ENCODE measurements at regions not wholly inside any gene's neighbourhood (a gene's known extent, or its start where the extent isn't known, plus 50 kb on each side); places are given as distances from the start of the nearest gene placed in this dataset.

GRCh38 chr12:19884021-19884492 lies 444.8 kb downstream of the AEBP2 start:
- DNase-seq: no peak

DNA sequence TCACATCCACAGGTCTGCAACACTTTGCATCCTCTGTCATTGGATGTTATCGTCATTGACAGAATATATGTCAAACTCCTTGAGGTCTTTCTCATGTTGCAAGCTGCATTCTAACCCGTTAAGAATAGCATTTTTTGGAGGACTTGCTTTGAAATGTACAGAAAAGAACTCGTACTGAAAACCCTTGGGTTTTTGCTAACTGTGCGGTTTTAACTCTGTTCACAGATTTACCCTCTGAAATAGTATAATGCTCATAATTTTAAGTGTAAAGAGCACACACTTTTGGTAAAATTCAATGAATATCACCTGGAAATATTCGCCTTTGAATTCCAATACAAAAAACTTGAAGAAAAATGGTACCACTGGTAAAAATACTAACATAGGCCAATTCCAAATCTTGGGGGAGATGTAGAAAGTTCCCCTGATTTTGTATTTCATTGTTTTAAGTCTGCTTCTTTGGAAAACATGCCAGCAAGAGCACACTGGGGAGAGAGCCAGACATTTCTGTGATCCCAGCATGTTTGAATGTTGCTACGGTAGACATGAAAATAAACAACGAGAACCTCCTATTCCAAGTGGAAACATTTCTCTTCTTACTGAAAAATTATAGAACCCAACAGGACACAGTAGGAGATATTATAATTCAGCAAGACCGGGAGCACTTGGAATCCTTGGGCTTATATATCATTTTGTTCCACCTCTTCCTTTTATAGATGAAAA lies 446.0 kb downstream of the AEBP2 start:
- DNase-seq: no peak

- no peak for DNase-seq
Observed at GRCh38 chr12:19886065-19886464, 446.8 kb downstream of the AEBP2 start.

DNA sequence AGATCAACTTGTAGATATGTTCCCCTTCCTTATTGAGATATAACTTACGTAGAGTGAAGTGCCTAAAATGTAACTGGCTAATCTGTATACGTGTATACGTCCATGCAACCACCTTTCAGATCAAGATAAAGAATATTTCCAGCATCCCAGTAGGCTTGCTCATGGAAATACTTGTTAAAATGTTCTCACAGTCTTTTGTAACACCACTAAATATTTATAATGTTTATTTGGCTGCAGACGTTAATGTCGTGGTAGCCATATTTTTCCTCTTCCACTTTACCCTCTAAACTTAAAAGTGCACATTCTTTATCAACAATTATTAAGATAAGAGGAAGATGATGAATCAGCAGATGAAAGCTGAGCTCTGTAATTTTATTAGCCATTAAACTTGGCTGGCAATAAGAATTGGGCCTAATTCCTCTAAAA lies 447.4 kb downstream of the AEBP2 start:
- DNase-seq: no peak

DNA sequence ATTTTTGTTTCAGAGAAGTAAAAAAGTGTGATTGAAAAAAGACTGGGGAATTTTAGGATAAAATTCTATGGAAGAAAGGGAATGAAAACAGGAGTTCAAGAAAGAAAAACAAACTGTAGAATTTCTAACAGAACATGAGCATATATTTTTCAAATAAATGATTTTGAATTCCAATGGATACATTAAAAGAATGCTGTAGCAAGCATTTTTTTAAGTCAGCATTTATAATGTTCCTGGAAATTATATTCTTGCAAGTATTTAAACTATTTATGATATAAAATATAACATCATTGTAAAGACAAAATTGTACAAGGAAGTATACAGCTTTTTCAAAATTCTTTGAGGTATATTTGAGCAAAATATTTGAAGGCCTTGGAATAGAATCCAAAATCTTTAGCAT lies 450.7 kb downstream of the AEBP2 start:
- DNase-seq: no peak

DNA sequence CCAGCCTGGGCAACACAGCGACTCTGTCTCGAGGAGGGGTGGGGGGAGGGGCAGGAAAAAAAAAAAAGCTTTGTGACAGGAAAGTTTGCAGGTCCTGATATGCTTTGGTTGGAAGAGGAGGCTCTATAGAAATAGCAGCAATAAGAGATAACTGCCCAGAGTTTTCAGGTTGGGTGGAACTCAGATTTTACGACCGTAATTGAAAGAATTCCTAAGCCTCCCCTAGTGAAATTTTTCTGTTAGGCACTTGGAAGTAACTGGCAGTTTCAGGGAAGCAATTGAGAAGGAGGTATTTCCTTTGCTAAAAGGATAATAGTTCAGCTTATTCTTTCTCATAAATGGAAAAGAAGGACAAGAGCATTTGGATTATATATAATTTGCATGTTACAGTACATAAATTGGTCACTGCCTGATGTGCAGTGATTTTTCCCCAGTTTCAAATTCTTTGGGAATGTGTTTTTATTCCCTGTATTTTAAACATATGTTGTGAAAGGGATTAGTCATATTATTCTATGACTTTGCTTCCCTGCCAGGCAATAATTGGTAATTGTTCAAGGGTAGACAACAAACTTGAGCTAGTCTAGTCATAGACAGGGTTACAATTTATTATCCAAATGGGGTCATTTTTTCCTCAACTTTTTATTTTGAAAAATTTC lies 452.8 kb downstream of the AEBP2 start:
- no peak for DNase-seq

- no peak for DNase-seq
Observed at GRCh38 chr12:19893514-19893913, 454.2 kb downstream of the AEBP2 start.

DNA sequence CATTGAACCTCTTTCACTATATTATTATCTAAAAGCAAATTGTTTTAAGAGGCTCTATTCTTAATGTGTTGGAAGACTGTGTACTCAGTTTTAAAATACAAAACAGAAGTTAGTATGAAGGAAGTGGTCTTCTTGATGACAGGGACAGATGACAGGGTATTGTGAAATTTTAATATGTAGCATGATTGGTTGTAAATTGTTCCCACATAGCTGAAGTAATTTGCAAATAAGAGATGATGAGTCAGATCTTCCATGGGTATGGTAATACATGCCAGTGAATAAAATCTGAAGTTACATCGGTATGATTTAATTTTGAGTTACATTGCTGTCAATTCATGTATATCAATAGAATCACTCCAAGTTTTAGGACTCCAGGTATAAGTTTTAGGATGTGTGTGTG lies 454.8 kb downstream of the AEBP2 start:
- DNase-seq: no peak

DNA sequence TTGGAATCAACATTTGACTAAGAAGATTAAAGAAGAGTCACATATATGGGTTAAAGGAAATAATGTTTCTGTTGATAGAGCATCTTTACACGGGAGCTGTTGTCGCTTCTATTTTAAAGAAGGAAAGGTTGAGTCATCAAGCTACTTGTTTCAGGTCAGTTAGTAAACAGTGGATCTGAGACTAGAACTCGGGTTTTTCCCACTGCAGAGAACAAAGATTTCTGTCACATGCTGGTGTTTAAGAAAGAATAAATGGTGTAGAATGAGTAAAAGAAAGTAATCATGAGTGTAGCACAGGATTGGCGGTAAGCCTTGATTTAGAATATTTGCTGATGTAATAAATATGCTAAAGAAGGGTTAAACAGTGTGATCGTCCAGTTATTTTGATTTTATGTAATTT lies 455.5 kb downstream of the AEBP2 start:
- no peak for DNase-seq

- DNase-seq: no peak
Observed at GRCh38 chr12:19895246-19896020, 456.1 kb downstream of the AEBP2 start.

GRCh38 chr12:19896041-19896440 lies 456.7 kb downstream of the AEBP2 start:
- no peak for DNase-seq

GRCh38 chr12:19896534-19896933 lies 457.2 kb downstream of the AEBP2 start:
- no peak for DNase-seq

DNA sequence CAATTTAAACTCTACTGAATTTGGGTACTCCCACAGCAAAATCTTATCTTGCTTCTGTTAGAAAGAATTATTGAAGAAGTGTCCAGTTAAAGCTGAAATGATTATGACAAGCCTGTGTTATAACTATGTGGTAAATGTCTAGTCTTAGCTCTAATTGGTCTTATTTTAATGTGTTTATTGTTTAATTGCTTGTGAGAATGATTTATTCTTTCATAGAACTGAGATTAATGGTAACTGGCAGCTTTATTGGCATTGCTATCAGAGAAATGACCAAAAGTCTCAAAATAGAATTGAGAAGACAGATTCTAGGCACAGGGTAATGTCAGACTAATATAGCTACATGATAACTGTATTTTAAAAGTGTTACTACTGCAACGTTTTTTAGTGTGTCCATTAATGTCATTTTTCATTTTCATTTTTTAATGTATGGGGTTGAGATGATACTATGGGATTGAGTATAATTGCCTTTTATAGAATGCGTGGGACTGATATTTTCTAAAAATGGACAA lies 458.7 kb downstream of the AEBP2 start:
- no peak for DNase-seq

GRCh38 chr12:19901841-19902240 lies 462.5 kb downstream of the AEBP2 start:
- DNase-seq: no peak

- no peak for DNase-seq
Observed at GRCh38 chr12:19904819-19905218, 463.5 kb upstream of the PDE3A start.

GRCh38 chr12:19908830-19909229 lies 459.5 kb upstream of the PDE3A start:
- DNase-seq: no peak

DNA sequence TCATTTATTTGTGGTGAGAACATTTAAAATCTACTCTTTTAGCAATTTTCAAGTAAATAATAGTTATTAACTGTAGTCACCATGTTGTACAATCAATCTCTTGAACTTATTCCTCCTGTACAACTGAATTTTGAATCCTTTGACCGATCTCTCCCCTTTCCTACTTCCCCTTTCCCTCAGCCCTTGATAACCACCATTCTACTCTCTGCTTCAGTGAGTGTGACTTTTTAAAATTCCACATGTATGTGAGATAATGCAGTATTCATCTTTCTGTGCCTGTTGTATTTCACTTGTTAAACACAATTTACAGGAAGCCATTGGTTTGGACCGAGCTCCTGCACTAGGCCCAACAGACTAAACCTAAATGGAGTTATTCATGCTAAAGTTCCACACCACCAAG lies 458.9 kb upstream of the PDE3A start:
- DNase-seq: no peak

GRCh38 chr12:19910681-19911080 lies 457.7 kb upstream of the PDE3A start:
- no peak for DNase-seq

GRCh38 chr12:19912991-19913390 lies 455.3 kb upstream of the PDE3A start:
- DNase-seq: no peak

DNA sequence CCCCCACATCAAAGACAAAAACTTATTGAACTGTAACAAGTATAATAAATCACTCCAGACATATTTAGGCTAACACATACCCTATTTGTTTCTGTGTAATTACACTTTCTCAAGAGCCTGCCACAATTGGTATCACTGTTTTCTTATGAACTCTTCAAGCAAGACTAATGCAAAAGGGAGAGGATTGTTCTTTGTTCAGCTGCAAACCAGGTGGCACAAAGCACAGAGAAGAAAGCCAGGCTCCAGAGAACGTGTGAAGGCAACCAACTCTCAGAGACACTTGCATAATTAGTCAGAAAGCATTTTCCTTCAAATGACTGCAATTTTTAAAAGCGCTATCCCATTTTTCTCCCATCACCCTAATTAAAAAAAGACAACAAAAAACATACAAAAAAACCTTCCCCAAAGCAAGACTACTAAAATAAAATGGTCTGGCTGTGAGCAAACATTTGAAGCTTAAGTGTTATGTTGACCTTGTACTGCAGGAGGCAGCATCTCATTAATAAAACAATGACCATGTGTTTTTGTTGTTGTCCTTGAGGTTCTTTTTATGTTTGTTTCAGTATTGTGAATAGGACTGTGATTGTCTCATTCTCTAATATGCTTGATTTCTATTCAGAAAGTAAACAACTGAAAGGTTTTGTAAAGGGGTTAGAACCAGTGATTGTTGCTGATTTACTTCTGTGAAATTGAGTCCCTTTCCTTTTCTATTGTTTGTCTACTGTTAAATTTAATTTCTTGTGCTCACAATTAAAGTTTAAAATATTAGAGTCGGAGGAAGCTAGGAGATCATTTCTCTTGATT lies 452.7 kb upstream of the PDE3A start:
- no peak for DNase-seq

- DNase-seq: no peak
Observed at GRCh38 chr12:19916196-19916753, 452.1 kb upstream of the PDE3A start.

DNA sequence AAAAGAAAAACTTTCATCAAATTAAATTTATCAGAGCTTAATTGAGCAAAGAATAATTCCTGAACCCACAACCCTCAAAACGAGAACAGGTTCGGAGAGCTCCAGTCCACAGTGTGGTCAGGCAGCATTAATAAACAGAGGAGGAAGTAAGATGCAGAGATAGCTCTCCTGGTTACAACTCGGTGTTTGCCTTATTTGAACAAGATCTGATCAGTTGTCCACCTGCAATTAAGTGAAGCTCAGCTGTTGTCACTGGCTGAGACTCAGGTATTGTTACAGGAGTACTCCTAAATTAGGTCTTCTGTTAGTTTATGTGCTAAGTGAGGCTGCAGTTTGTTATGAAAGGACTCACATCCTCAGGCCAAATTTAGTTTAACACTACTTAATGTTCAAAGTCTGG lies 451.4 kb upstream of the PDE3A start:
- no peak for DNase-seq
